Left lung (tissue), 4 donors: ENCODE measurements at regions not wholly inside any gene's neighbourhood (a gene's known extent, or its start where the extent isn't known, plus 50 kb on each side); places are given as distances from the start of the nearest gene placed in this dataset.
A peak's percentile ranks its signal among the peaks of the same experiment; 100 is the strongest.

Source experiments
- ATAC-seq: fragments of 200-7000 bp; cut with Tn5 transposase; one replicate; pipeline ENCODE4 v1.9.1; 2020; ENCODE audit warnings: moderate library complexity
- DNase-seq, 4 donors: peaks; one replicate each; pipeline ENCODE4 v3.0.0-alpha.2; 2013 to 2020
- H3K27ac ChIP-seq, 2 donors: fragments of 200-600 bp; sonication (generic) in 1 of 2; one replicate each; pipeline versions ENCODE4 v1.5.0 to v1.8.0; 2020 to 2021
- H3K27me3 ChIP-seq, 2 donors: fragments of 200-600 bp; sonication (generic) in 1 of 2; one replicate each; pipeline versions ENCODE4 v1.5.0 to v1.8.0; 2020 to 2021
- H3K36me3 ChIP-seq, 2 donors: fragments of 200-600 bp; sonication (generic) in 1 of 2; one replicate each; pipeline versions ENCODE4 v1.5.0 to v1.8.0; 2020 to 2021
- H3K4me1 ChIP-seq, 2 donors: fragments of 200-600 bp; one replicate each; pipeline ENCODE4 v1.8.0; 2021
- H3K4me3 ChIP-seq, 2 donors: fragments of 200-600 bp; sonication (generic) in 1 of 2; one replicate each; pipeline versions ENCODE4 v1.5.0 to v1.8.0; 2020 to 2021; ENCODE audit warnings: mild to moderate bottlenecking in 1 of 2
- H3K9me3 ChIP-seq, 2 donors: fragments of 200-600 bp; sonication (generic) in 1 of 2; one replicate each; pipeline versions ENCODE4 v1.5.0 to v1.8.0; 2020 to 2021
- CTCF ChIP-seq, 2 donors: fragments of 200-600 bp; sonication (generic) in 1 of 2; IDR thresholded peaks; one replicate each; pipeline versions ENCODE4 v1.5.0 to v1.8.0; 2021; ENCODE audit warnings: antibody characterized with exemption in 2 of 2
- intact Hi-C, 2 donors: fragments of 100-400 bp; cut with DNase I; formaldehyde crosslinking; loops; one replicate each; pipeline versions ENCODE4 v1.11.2 to v1.14.2; 2022
- donor health status: DM: no; HTN: yes; CAD: no.
- donor health status: DM: no; HTN: no; CAD: no.

- ATAC-seq: no peak
- H3K27me3 ChIP-seq: no peaks in the 10 kb centered on the region
- intact Hi-C loops: no loop called here
These were observed 347.9 kb upstream of the FAT3 start for GRCh38 chr11:91876746-91877145.

GRCh38 chr11:91872243-91872642 lies 352.4 kb upstream of the FAT3 start:
- intact Hi-C loops: no loop called here
- ATAC-seq (no peak), DNase-seq (no peak)
- H3K4me1 ChIP-seq: no peaks in the 10 kb centered on the region
- no peaks in the 10 kb centered on the region for H3K27me3 ChIP-seq
- no peak for TF ChIP-seq CTCF (IDR thresholded peaks at IDR 0.05)
- no peaks in the 10 kb centered on the region for H3K36me3 ChIP-seq
- H3K4me3 ChIP-seq: no peak overlapping the region
- H3K27ac ChIP-seq: no peak overlapping the region
- no peaks in the 10 kb centered on the region for H3K9me3 ChIP-seq

More at GRCh38 chr11:91876746-91877145, 347.9 kb upstream of the FAT3 start:
- TF ChIP-seq CTCF (IDR thresholded peaks at IDR 0.05): no peak
- H3K4me1 ChIP-seq: no peaks in the 10 kb centered on the region
- H3K9me3 ChIP-seq: no peaks in the 10 kb centered on the region
- H3K27ac ChIP-seq: no peak overlapping the region
- H3K36me3 ChIP-seq: no peaks in the 10 kb centered on the region
- DNase-seq: no peak
- no peak overlapping the region for H3K4me3 ChIP-seq

GRCh38 chr11:91871791-91872190 lies 352.8 kb upstream of the FAT3 start:
- H3K9me3 ChIP-seq: no peaks in the 10 kb centered on the region
- H3K4me1 ChIP-seq: no peaks in the 10 kb centered on the region
- TF ChIP-seq CTCF (IDR thresholded peaks at IDR 0.05): no peak
- no peaks in the 10 kb centered on the region for H3K36me3 ChIP-seq
- no peaks in the 10 kb centered on the region for H3K27me3 ChIP-seq
- DNase-seq (no peak), ATAC-seq (no peak)
- no peak overlapping the region for H3K4me3 ChIP-seq
- intact Hi-C loops: no loop called here
- no peak overlapping the region for H3K27ac ChIP-seq

- Histone ChIP-seq H3K4me1 (no peaks in the 10 kb centered on the region), H3K36me3 (no peaks in the 10 kb centered on the region), H3K27me3 (no peaks in the 10 kb centered on the region), H3K27ac (no peak overlapping the region), H3K9me3 (no peaks in the 10 kb centered on the region), H3K4me3 (no peak overlapping the region)
- ATAC-seq (no peak), DNase-seq (no peak)
- no peak for TF ChIP-seq CTCF (IDR thresholded peaks at IDR 0.05)
- intact Hi-C loops: no loop called here
These were observed 353.6 kb upstream of the FAT3 start for GRCh38 chr11:91871048-91871447.

- H3K9me3 ChIP-seq: no peaks in the 10 kb centered on the region
These were observed 354.9 kb upstream of the FAT3 start for GRCh38 chr11:91869686-91870085.

More at GRCh38 chr11:91869686-91870085, 354.9 kb upstream of the FAT3 start:
- H3K27ac ChIP-seq: no peak overlapping the region
- DNase-seq (peak in 2 of 4 donors; percentile 48 to 57), ATAC-seq (no peak)
- H3K36me3 ChIP-seq: no peaks in the 10 kb centered on the region
- intact Hi-C loops: no loop called here
- no peak overlapping the region for H3K4me3 ChIP-seq
- H3K4me1 ChIP-seq: no peaks in the 10 kb centered on the region
- H3K27me3 ChIP-seq: no peaks in the 10 kb centered on the region
- TF ChIP-seq CTCF (IDR thresholded peaks at IDR 0.05): no peak
